Activated CD4-positive, CD25-positive, alpha-beta regulatory T cell (primary cell): ENCODE measurements at regions not wholly inside any gene's neighbourhood (a gene's known extent, or its start where the extent isn't known, plus 50 kb on each side); places are given as distances from the start of the nearest gene placed in this dataset.

Source experiments
- DNase-seq, 4 experiments: peaks; one replicate each; lab custom pipeline; 2025; lab: John Stamatoyannopoulos, UW

- DNase-seq = no peak
Observed at GRCh38 chr1:38541223-38541622, 318.3 kb downstream of the RRAGC start.

GRCh38 chr1:38539931-38540330, 319.6 kb downstream of the RRAGC start:
- no peak for DNase-seq

GRCh38 chr1:38538834-38539233, 320.7 kb downstream of the RRAGC start:
- no peak for DNase-seq

- DNase-seq = no peak
Observed at GRCh38 chr1:38536089-38536488, 323.5 kb downstream of the RRAGC start.

GRCh38 chr1:38534473-38534823, 325.1 kb downstream of the RRAGC start:
- DNase-seq = no peak

GRCh38 chr1:38533772-38534472, 325.6 kb downstream of the RRAGC start:
- DNase-seq = no peak

- DNase-seq = no peak
Observed at GRCh38 chr1:38530957-38531356, 328.6 kb downstream of the RRAGC start.

GRCh38 chr1:38529946-38530345, 329.6 kb downstream of the RRAGC start:
- no peak for DNase-seq

- DNase-seq = no peak
Observed at GRCh38 chr1:38529391-38529790, 330.2 kb downstream of the RRAGC start.

- no peak for DNase-seq
Observed at GRCh38 chr1:38528623-38529022, 330.9 kb downstream of the RRAGC start.

- peak in 1 of 4 experiments; percentile 15 for DNase-seq
Observed at GRCh38 chr1:38527373-38527966, 332.1 kb downstream of the RRAGC start.

- DNase-seq = no peak
Observed at GRCh38 chr1:38526046-38526445, 333.5 kb downstream of the RRAGC start.

GRCh38 chr1:38525343-38526043, 334.1 kb downstream of the RRAGC start:
- DNase-seq = no peak

- DNase-seq = no peak
Observed at GRCh38 chr1:38524025-38524641, 335.4 kb downstream of the RRAGC start.

GRCh38 chr1:38523568-38523939, 336.0 kb downstream of the RRAGC start:
- DNase-seq = no peak

- DNase-seq = no peak
Observed at GRCh38 chr1:38522915-38523567, 336.5 kb downstream of the RRAGC start.

- DNase-seq = no peak
Observed at GRCh38 chr1:38516560-38516959, 343.0 kb downstream of the RRAGC start.

GRCh38 chr1:38512789-38513188, 346.8 kb downstream of the RRAGC start:
- DNase-seq = no peak

GRCh38 chr1:38512024-38512767, 347.4 kb downstream of the RRAGC start:
- DNase-seq = no peak

- DNase-seq = no peak
Observed at GRCh38 chr1:38508232-38508631, 351.3 kb downstream of the RRAGC start.

- DNase-seq = no peak
Observed at GRCh38 chr1:38507563-38507962, 352.0 kb downstream of the RRAGC start.

- no peak for DNase-seq
Observed at GRCh38 chr1:38505944-38506343, 353.6 kb downstream of the RRAGC start.
